HT1080 (cell line): ENCODE measurements at regions not wholly inside any gene's neighbourhood (a gene's known extent, or its start where the extent isn't known, plus 50 kb on each side); places are given as distances from the start of the nearest gene placed in this dataset.

Experiments
- DNase-seq: peaks from one replicate; pipeline ENCODE4 v3.0.0-alpha.2; 2015; ENCODE audit warnings: low read depth

DNA sequence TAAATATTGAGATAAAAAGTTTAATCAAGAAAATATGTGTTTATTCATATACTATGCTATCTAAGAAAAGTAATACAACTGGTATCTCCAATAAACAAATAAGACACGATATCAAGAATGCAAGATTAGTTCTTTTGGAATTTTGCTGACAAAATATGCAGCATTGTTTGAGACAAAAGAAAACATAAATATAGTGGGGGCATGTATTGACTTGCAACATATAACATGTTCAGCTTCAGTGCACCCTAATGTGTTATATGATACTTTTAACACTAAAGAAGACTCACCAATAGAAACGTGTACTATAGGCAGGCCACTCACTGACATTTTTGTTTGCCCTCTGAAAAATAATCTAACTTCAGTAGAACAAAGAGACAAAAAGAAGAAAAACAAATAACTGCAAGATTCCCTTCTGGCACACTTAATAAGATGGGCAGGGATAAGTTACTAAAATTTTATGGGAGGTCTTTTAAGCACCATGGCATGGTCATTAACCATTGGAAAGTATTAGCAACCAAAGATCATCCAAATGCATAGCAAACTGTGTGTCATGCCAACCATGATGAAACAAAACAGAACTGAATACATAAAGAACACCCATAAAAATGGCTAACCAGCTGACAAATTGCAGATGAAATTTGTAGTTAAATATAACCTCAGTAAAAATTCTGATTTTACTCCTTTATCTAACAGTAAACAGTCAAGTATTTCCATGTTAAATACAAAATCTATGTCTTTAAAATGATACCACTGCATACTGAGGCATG is 447.9 kb upstream of the FAM241A start:
- no peak for DNase-seq

DNA sequence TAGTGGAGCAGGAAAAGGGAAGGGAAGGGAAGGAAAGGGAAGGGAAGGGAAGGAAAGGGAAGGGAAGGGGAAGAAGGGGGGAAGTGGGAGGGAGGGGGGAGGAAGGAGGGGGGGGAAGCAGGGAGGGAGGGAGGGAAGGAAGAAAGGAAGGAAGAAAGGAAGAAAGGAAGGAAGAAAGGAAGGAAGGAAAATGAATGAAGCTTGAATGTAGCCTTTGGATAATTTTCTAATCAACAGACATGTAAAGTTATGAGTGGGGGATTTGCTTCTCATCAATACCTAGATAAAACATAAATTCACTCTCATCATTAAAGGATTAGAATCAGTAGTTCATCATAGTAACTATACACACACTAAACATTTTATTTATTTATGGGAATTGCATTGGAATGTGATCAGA is 446.9 kb upstream of the FAM241A start:
- no peak for DNase-seq

DNA sequence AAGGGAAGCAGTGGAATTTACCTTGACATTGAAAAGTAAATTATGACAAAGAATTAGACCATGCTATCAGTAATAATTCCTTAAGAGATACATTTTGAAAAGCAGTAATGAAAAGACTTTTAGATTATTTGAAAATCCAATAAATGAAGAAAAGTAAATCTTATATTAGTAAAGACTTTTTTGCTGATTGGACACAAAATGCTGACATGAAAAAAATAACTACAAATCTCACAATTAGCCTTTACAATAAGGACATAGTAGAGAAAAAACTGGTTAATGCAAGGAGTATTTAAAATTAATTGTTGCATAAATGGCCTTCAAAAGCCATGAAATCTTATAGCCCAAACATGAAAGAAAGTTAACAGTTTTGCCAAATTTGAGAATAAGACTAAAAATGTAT is 446.1 kb upstream of the FAM241A start:
- no peak for DNase-seq

DNA sequence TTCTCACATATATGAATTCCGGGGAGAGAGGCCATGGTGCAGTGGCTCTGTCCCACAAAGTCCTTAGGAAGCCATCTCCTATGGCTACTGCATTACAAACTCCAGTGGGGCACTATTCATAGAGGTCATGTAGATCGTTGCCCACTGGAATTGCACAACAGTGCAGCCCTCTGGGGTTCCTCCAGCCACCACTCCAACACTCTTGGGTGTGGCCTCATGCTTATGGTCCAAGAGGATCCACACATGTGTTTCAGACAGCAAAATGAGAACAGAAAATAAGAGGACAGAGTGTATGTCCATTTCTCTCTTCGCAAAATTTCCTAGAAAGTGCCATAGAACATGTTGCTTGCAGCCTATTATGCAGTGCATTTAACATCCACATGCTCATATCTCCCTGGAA is 444.2 kb upstream of the FAM241A start:
- DNase-seq, result no peak

DNA sequence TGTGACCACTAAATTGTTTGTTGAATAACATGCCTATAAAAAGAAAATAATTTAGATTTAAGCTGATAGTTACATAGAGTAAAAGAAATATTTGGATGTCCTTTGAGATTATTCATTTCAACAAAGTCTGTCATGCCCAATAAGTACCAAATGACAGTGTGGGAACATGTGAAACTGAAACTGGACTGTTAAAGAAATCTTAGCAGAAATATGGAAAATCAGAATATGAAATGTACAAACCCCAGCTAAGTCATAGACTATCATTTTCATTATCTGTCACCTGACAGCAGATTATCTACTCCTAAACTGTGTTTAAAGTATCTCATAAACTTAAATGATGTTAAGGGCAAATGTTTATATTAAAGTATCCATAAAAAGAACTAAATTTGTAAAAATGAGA is 437.8 kb upstream of the FAM241A start:
- DNase-seq, result no peak

DNA sequence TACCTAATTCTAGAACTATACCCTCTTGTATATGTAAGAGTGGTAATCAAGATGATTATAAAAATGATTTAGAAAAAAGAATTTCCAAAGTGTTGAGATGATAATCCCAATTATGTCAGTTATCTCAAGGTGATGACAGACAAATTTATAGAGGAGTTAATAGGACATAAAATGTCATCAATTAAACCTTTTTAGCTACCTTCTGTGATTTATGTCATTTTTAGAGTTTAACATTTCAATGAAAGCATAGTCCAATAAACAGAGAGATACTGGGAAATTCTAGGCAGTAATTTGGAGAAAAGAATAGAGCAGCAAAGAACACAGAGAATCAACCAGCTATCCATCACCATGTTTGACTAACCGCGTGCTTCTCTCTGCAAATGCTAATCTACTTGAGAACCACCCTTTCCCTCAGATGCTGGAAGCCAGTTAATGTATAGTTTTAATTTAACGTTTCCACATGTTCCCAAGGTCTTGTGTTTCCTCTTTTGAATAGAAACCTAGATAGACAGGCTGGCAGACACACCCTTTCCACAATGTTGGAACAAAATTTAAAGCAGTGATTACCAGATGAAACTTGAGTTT is 433.1 kb upstream of the FAM241A start:
- no peak for DNase-seq

DNA sequence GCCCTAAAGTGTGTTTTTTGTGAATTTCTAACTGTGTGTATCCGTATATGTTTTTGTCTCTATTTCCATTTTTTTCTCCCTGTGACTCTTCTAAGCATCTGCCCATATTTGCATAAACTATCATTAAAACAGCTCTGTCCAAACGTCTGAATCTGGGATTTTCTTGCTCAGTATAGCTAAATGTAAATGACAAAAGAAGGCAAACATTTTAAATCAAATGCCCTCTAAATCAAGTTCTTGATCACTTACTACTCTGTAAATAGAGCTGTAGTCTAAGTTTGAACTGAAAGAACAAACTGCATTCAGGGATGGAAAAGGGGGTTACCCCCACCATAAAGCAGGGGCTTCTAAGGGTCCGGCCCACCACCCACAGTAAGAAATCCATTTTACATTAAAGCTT is 432.0 kb upstream of the FAM241A start:
- no peak for DNase-seq

DNA sequence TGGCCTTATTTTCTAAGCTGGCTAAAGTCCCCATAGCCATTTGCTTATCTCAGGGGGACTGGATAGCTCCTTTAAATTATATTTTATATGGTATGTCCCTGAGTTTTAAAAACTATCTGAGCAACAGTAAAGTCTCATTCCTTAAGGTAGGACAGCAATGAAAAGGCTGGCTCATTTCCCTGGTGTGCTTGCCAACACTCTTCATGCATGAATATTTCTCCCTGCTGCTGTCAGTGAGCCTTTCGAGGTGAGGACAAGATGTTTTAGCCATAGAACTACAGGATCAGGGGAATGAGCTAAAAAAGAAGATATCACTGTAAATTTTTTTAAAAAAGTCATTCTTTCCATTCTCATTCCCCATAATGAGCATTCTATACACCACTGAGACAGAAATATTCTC is 427.3 kb upstream of the FAM241A start:
- DNase-seq, result no peak

DNA sequence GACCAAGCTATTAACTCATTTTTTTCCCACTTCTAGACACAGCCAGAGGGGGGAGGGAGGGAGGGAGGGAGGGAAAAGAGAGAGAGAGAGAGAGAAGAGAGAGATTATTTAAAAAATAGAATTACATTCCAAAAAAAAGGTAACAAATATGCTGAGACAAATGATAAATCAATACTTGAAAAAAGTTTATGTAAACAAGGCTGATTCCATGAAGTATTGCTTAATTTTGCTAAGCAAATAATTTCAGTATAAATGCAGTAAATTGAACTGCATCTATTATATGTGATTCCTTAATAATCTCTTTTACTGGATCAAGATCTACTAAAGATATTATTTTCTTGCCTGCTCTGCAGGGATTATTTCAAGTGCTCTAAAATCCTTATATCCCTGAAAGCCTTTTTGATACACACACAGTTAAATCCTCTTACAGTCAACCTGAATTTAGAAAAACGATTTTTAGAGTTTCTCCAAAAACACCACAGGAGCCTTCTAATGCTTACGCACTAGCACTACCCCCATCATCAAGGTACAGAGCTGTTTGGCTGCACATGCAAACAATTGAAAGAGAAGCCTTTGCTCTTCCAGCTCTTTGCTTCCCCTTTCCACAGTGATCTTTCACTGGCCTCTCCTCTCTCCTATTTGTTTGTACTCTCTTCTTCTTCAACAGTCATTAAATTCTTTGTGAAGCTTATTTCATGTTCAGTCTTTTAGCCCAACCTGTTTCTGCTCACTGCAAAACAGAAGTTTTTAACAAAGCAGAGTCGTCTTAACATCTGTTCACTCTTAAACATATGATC is 426.3 kb upstream of the FAM241A start:
- DNase-seq, result no peak

DNA sequence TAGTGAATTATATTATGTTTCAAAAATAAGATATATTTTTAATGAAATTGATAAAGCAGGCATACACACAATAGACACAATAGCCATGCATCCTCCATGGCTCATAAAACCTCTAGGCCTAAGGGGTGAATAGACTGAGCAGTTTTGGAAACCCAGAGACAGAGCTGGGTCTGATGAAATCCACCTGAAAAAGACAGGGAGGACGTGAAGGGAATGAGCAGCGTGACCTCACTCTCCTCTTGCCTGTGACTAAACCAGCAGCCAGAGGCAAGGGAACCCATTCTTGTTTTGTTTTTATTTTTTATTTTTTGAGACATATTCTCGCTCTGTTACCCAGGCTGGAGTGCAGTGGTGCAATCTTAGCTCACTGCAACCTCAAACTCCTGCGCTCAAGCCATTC is 424.4 kb upstream of the FAM241A start:
- no peak for DNase-seq

DNA sequence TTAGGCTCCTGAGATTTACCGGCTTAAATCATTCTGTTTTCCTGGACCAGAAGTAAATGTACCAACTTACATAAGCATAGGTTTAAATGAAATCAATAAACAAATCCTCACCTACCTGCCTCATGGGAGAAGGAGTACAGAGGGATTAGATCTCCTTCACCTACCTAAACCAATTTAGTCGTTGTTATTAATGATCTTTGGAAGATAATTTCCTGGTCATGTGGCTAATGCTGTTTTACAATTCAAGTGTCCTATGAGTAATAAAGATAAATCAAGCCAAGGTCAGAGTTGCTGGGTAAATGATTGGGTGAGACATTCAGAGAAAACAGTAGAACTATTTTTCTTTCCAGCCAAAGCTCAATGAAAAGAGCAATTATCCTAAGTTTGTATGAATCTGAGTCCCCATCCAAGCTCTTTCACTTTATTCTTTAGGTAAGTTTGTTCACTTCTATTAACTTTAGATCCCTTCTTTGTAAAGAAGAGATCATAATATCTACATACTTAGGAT is 423.0 kb upstream of the FAM241A start:
- no peak for DNase-seq

DNA sequence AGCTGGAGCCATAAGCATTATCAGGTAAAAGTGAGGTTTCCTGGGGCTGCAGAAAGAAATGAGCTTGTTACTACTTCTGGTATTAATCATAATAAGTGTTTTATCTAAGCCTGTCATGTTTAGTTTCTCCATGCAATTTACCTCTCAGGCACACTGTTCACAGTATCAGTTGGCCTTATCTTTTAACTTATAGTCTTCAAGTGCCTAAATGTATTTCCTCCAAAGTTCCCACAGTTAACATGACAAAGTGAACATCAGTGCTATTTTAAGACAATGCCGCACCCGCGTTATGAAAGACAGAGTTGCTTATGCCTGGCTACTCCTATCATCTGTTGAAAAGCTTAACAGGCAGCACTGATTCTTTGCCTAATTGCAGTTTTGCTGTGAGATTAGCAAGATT is 408.7 kb upstream of the FAM241A start:
- DNase-seq, result no peak

DNA sequence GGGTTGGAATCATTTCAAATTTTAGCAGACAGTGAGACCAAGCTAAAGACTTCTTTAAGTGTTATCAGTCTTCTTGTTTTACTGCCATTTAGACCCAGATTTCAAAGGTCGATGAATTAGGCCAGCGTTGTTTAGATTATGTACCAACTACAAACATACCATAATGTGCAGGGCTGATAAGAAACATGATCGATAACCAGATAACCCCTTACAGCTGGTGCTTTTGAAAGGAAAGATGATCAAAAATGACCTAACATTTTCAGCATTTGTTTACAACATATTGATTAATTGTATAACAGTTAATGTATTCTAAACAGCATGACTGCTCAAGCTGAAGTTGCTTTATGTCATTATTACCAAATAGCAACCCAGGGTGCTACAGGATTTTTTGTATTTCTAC is 400.4 kb upstream of the FAM241A start:
- no peak for DNase-seq

DNA sequence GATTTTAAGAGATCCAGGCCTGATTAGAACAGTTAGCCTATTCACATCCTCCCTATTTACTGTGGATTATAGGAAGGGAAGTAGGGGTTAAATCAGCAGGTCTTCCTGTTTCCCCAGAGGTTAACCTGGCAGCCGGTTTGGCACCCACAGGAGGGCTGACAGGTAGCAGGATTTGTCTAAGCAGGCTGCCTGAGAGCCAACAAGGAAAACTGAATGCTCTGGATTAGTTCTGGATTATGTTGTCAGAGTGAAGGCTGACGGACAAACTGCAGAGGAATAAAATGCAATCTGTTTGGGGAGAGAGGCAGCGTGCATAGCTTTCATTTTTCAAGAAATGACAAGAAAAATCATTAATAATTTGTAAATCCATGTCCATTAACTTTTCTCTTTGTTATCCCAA is 397.1 kb upstream of the FAM241A start:
- no peak for DNase-seq

DNA sequence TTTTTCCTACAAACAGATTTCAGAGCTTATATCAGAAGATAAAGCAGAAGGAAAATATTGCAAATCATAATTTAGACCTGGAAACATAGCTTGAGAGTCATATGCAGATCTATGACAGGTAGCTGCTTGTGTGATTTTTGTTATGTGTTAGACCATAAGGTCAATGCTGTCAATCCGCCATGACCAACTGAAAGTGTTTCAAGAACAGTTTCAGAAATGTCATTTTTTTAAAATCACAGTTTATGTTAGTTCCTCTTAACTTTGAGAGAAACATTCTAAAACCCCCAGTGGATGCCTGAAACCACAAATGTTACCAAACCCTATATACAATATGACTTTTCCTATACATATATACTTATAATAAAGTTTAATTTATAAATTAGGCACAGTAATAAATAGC is 391.3 kb upstream of the FAM241A start:
- no peak for DNase-seq

DNA sequence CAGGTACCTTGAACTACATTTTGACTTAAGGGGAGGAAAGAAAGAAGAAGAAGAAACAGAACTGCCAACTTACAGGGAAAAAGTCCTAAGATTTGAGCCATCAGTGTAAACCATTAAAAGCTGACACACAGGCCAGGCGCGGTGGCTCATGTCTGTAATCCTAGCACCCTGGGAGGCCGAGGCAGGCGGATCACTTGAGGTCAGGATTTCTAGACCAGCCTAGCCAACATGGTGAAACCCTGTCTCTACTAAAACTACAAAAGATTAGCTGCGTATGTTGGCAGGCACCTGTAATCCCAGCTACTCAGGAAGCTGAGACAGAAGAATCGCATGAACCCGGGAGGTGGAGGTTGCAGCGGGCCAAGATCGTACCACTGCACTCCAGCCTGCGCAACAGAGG is 389.7 kb upstream of the FAM241A start:
- DNase-seq, result no peak

DNA sequence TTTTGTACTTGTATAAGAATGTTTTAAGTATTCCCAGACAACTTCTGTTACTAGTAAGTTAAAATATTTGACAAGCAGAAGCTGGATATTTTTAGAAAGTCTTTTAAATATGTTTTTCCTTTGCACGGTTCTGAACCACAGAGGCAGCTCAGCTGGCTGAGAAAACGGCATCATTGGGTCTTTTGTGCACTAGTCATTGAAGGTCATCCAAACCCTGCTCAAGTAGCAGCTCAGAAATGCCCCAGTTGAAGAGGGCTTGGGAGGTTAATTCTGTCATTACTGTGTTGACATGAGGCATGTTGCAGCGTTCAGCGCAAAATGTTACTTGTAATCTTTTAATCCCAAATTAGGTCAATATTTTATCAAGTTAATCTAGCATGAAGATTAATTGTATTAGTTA is 383.7 kb upstream of the FAM241A start:
- no peak for DNase-seq

DNA sequence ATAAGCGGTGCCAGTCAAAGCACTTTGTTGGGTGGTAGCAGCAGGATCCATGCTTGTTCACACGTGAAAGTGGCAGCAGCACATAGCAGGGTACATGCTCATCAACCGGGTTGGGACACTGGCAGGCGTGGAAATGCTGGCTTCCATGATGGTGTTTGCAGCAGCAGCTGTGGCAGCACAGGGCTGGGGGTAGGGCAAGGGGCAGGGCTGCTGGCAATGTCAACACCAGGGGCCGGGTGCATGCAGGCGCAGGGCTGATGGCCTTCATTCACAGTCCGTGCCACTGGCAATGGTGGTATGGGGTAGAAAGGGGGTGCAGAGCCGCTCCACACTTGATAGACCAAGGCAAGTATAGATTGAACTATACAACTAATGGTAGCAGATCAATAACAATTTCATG is 374.7 kb upstream of the FAM241A start:
- no peak for DNase-seq

DNA sequence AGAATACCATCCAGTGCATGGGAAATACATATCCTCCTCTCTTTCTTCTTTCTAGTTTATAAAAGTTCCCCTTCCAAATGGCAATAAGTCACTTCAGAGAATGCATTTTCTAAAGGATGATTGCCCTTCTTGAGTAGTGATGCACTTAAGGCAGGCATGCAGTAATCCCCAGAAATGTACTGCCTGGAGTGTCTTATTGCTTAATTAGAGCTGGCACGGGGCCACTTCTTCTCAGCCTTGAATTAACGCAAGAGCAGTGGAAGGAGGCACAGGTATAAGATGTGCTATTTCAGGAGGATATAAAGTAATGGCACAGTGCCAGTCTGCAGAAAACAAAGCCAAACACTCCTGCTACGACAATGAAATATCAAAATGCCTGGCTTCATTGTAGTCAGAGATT is 371.4 kb upstream of the FAM241A start:
- DNase-seq, result no peak

DNA sequence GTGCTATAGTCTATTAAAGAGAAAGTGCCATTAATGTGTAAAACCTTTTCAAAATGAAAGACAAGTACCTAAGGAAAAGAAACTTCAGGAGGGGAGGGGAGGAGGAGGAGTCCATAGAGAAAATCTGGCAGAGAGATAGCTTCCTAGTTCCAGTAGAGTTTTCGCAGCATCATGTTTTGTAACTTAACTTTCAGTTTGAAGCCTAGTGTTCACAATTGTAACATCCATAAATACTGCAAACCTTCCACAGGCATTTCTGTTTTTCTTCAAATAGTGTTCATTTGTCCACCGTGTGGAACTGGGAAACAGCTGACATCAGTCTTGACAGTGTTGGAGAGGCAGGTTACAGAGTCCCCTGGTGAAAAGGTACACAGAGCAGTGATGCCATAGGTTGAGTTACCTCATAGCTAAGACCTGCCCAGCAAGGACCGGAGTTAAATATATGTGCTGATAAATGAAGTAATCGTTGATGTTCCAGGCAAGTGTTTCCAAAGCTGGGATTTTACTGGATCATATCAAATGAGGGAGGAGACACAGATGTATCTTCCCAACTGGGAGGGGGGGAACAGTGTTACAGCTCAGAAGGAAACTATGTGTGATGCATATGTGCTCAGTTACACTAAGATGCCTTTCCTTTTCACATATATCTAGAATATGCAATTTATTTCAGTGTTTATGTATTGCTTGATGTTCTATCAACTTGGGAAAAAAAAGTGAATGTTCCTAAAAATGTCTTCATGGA is 369.5 kb upstream of the FAM241A start:
- DNase-seq, result peak; percentile 51

DNA sequence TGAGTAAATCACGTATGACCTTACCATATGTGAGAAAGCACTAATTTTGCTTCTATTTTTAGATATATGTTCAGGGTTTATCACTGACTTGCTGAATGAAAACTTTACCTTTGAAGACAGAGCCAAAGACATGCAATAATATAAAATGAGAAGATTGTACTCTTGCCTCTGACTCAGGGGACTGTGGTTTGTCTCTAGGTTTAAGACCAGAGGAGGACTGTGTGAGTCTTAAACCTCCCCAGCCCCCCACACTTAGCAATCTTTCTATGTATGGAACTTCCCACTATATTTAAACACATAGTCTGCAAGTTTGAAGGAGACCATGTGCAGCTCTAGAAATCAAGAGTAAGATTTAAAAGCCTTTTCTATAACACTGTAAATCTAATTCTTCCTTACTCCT is 368.7 kb upstream of the FAM241A start:
- DNase-seq, result peak; percentile 68

DNA sequence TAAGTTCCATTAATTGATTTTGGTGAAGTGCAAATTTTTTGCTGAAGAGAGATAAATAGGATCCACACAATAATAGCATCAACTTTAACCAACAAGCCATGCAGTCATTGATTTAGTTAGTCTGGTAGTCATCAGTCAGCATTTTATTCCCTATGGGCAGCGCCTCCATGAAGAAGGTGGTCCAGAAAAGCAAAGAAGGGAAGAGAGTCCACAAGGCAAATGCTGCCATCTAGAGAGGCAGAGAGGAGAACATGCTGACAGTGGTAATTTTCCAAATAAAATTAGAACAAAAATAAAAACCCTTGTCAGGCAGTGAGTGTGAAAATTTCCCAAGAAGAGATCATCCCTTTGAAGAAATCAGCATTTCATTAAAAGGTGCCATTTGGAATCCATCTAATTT is 366.7 kb upstream of the FAM241A start:
- peak; percentile 17 for DNase-seq
